C4-2B (cell line): ENCODE measurements at regions not wholly inside any gene's neighbourhood (a gene's known extent, or its start where the extent isn't known, plus 50 kb on each side); places are given as distances from the start of the nearest gene placed in this dataset.

Experiments used
- H3K27ac ChIP-seq: fragments of 450-650 bp; 2 replicates; pipeline ENCODE4 v1.5.1; 2017
- CTCF ChIP-seq: fragments of 450-650 bp; conservative IDR thresholded peaks from 2 replicates; pipeline ENCODE4 v1.5.1; 2017; ENCODE audit warnings: mild to moderate bottlenecking
- ZFX ChIP-seq: fragments of 450-650 bp; IDR thresholded peaks from 2 replicates; pipeline ENCODE4 v1.6.1; 2017

- H3K27ac ChIP-seq, result no peak overlapping the region
- no peak for TF ChIP-seq ZFX
- no peak for TF ChIP-seq CTCF
Measured at GRCh38 chr20:39516964-39517363, 554.8 kb downstream of the DHX35 start.

- TF ChIP-seq CTCF (no peak), ZFX (no peak)
Measured at GRCh38 chr20:39504710-39505094, 542.6 kb downstream of the DHX35 start.

GRCh38 chr20:39503902-39504709 is 542.0 kb downstream of the DHX35 start:
- H3K27ac ChIP-seq, result no peak overlapping the region
- TF ChIP-seq ZFX, result no peak

More at GRCh38 chr20:39504710-39505094, 542.6 kb downstream of the DHX35 start:
- H3K27ac ChIP-seq, result no peak overlapping the region

GRCh38 chr20:39492223-39492797 is 530.2 kb downstream of the DHX35 start:
- H3K27ac ChIP-seq, result no peak overlapping the region
- no peak for TF ChIP-seq CTCF
- TF ChIP-seq ZFX, result no peak

GRCh38 chr20:39491711-39492110 is 529.6 kb downstream of the DHX35 start:
- TF ChIP-seq ZFX (no peak), CTCF (no peak)
- H3K27ac ChIP-seq, result no peak overlapping the region

- no peak for TF ChIP-seq CTCF
- no peak for TF ChIP-seq ZFX
- H3K27ac ChIP-seq, result no peak overlapping the region
Measured at GRCh38 chr20:39489986-39490560, 527.9 kb downstream of the DHX35 start.

GRCh38 chr20:39480276-39481043 is 518.3 kb downstream of the DHX35 start:
- no peak overlapping the region for H3K27ac ChIP-seq
- TF ChIP-seq ZFX (no peak), CTCF (no peak)
